ENCODE measurements at regions not wholly inside any gene's neighbourhood (a gene's known extent, or its start where the extent isn't known, plus 50 kb on each side); places are given as distances from the start of the nearest gene placed in this dataset.

- TF ChIP-seq REST (IDR thresholded peaks at IDR 0.05; ENCODE audit: low read depth) (no peak), RAD21 (IDR thresholded peaks at IDR 0.05; ENCODE audit: low read depth) (no peak), YY1 (IDR thresholded peaks at IDR 0.05; ENCODE audit: low read depth) (no peak), EP300 (IDR thresholded peaks at IDR 0.05; ENCODE audit: borderline replicate concordance) (no peak), TCF12 (IDR thresholded peaks at IDR 0.05; ENCODE audit: low read depth) (no peak), CEBPB (IDR thresholded peaks at IDR 0.05) (no peak), MAX (IDR thresholded peaks at IDR 0.05) (no peak), FOXM1 (IDR thresholded peaks at IDR 0.05; ENCODE audit: borderline replicate concordance, low read depth) (no peak), TAF1 (IDR thresholded peaks at IDR 0.05; ENCODE audit: low read depth) (no peak), TEAD4 (IDR thresholded peaks at IDR 0.05) (no peak)
These were observed 229.7 kb upstream of the HTR1E start for GRCh38 chr6:86707545-86708120.
